ENCODE measurements at regions not wholly inside any gene's neighbourhood (a gene's known extent, or its start where the extent isn't known, plus 50 kb on each side); places are given as distances from the start of the nearest gene placed in this dataset.

DNA sequence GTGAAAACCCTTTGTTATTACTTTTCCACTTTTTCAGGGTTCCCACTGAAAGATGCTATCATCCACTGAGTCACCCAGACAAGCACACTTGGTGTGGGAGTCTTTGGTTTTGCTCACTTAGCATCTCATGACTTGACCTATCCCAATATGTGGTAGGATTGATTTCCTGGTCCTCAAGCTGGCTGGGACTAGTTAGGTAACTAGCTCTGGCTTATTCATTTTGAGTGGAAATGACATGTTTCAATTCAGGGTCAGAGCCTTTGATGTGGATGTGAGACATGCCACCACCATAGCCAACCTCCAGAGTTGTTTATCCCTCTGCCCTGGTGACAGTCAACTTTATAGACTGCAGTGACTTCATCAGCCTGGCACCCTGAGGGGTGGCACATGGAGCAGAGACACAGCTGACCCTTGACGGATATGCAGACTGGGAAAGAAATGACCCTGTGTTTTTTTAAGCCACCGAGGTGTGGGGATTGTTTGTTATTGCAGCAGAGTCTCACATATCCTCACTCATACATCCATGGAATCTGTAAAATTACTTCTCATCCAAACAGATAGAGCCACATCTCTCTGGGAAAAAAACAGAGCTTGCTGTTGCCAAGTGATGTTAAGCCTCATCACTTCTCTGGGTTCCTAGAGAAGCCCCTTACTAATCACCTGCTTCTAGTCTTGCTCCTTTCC lies 699.9 kb downstream of the MATN1 start:
- Histone ChIP-seq H3K9ac (ENCODE audit: insufficient read depth, low read depth, low read length) (no peak overlapping the region), H3K27me3 (ENCODE audit: control insufficient read depth in 1 of 2, insufficient read depth in 2 of 2, low read length in 2 of 2) (no peaks in the 10 kb centered on the region), H3K27ac (ENCODE audit: extremely low read length, insufficient read depth, low read length) (no peak overlapping the region), H2AFZ (ENCODE audit: low read length) (no peak overlapping the region), H4K20me1 (ENCODE audit: insufficient read depth, low read length) (no peaks in the 10 kb centered on the region), H3K36me3 (replicated peaks in 1 of 2; ENCODE audit: control insufficient read depth in 1 of 2, insufficient read depth in 2 of 2, low read length in 2 of 2) (no peaks in the 10 kb centered on the region), H3K4me2 (ENCODE audit: low read depth, low read length) (no peak overlapping the region), H3K4me1 (ENCODE audit: insufficient read depth, low read length) (peaks cover 5% of the 10 kb centered on the region), H3K9me3 (ENCODE audit: low read length) (no peaks in the 10 kb centered on the region), H3K4me3 (replicated peaks in 1 of 3; ENCODE audit: insufficient read depth in 1 of 3, low read depth in 2 of 3, low read length in 3 of 3) (no peak overlapping the region), H3K79me2 (ENCODE audit: insufficient read depth, low read length) (no peaks in the 10 kb centered on the region)
- ATAC-seq (no peak), DNase-seq (ENCODE audit: low spot score) (no peak), FAIRE-seq (no peak)
- TF ChIP-seq ZNF12 (CRISPR knock-in tag; IDR thresholded peaks at IDR 0.05): peak; percentile 81; the same call in 1 of the 2 replicates
- TF ChIP-seq, protein P1, sequence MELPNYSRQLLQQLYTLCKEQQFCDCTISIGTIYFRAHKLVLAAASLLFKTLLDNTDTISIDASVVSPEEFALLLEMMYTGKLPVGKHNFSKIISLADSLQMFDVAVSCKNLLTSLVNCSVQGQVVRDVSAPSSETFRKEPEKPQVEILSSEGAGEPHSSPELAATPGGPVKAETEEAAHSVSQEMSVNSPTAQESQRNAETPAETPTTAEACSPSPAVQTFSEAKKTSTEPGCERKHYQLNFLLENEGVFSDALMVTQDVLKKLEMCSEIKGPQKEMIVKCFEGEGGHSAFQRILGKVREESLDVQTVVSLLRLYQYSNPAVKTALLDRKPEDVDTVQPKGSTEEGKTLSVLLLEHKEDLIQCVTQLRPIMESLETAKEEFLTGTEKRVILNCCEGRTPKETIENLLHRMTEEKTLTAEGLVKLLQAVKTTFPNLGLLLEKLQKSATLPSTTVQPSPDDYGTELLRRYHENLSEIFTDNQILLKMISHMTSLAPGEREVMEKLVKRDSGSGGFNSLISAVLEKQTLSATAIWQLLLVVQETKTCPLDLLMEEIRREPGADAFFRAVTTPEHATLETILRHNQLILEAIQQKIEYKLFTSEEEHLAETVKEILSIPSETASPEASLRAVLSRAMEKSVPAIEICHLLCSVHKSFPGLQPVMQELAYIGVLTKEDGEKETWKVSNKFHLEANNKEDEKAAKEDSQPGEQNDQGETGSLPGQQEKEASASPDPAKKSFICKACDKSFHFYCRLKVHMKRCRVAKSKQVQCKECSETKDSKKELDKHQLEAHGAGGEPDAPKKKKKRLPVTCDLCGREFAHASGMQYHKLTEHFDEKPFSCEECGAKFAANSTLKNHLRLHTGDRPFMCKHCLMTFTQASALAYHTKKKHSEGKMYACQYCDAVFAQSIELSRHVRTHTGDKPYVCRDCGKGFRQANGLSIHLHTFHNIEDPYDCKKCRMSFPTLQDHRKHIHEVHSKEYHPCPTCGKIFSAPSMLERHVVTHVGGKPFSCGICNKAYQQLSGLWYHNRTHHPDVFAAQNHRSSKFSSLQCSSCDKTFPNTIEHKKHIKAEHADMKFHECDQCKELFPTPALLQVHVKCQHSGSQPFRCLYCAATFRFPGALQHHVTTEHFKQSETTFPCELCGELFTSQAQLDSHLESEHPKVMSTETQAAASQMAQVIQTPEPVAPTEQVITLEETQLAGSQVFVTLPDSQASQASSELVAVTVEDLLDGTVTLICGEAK (IDR thresholded peaks at IDR 0.05): no peak
- TF ChIP-seq, protein P1 (CRISPR knock-in tag; IDR thresholded peaks at IDR 0.05): no peak
- intact Hi-C loops (cut with micrococcal nuclease; ENCODE audit: unreplicated experiment) (no loop called here), in situ Hi-C loops (cut with HindIII; ENCODE audit: extremely low pct_ligation_motif_present, low pct_unique_long_range_greater_than_20kb) (no loop called here)
- ChIA-PET CTCF (ENCODE audit: low intra/inter-chr PET ratio, low total read pairs) (no interaction called here), POLR2A (no interaction called here)
- no TSS peak for BruUV-seq (replicated peaks)
- WGBS (ENCODE audit: low lambda C conversion rate): 0% methylated on average over 2 of the region's 2 CpGs
